GM10266 (cell line): ENCODE measurements at regions not wholly inside any gene's neighbourhood (a gene's known extent, or its start where the extent isn't known, plus 50 kb on each side); places are given as distances from the start of the nearest gene placed in this dataset.

Experiments used
- DNase-seq: peaks from one replicate; pipeline ENCODE4 v3.0.0; 2012; ENCODE audit errors: extremely low spot score
- CTCF ChIP-seq: IDR thresholded peaks from 2 replicates; pipeline ENCODE4 v1.5.1; 2012; ENCODE audit warnings: mild to moderate bottlenecking, low read depth; ENCODE audit not compliant: control insufficient read depth, insufficient read depth; ENCODE audit errors: missing control alignments

- no peak for DNase-seq
- no peak for TF ChIP-seq CTCF
Observed at GRCh38 chr16:48836067-48836466, 226.1 kb upstream of the N4BP1 start.

- TF ChIP-seq CTCF: no peak
- DNase-seq: no peak
Observed at GRCh38 chr16:48834576-48834975, 224.6 kb upstream of the N4BP1 start.

GRCh38 chr16:48833461-48833860 lies 223.5 kb upstream of the N4BP1 start:
- DNase-seq: no peak
- TF ChIP-seq CTCF: no peak

- TF ChIP-seq CTCF: no peak
- DNase-seq: no peak
Observed at GRCh38 chr16:48831076-48831722, 221.2 kb upstream of the N4BP1 start.

GRCh38 chr16:48829336-48830310 lies 219.6 kb upstream of the N4BP1 start:
- TF ChIP-seq CTCF: no peak

GRCh38 chr16:48824271-48824670 lies 214.3 kb upstream of the N4BP1 start:
- no peak for TF ChIP-seq CTCF

More at GRCh38 chr16:48829336-48830310, 219.6 kb upstream of the N4BP1 start:
- no peak for DNase-seq

GRCh38 chr16:48822431-48822830 lies 212.5 kb upstream of the N4BP1 start:
- TF ChIP-seq CTCF: no peak
- no peak for DNase-seq

More at GRCh38 chr16:48824271-48824670, 214.3 kb upstream of the N4BP1 start:
- no peak for DNase-seq
